ENCODE measurements at regions not wholly inside any gene's neighbourhood (a gene's known extent, or its start where the extent isn't known, plus 50 kb on each side); places are given as distances from the start of the nearest gene placed in this dataset.

DNA sequence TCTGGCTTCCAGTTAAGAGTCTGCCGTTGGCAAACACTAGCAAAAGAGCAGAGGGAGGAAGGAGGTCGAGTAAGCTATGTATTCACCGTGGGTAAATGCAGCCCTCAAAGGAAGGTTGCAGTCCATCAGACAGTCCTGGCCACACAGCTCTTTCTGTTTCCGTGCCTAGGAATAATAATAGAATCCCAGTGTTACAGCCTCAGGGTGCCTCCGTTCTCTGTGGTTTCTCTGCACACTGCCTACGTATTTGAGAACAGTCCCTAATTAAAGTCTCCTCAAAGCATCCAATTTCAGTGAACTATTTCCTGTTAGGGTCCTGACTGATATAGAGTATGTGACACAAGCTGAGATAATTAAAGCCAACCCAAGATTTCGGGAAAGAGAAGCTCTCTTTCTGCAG, 176.7 kb downstream of the GPAM start:
- TF ChIP-seq POLR2A (IDR thresholded peaks at IDR 0.05; ENCODE audit: low read depth, low read length), result no peak
- no peak for TF ChIP-seq EZH2 (IDR thresholded peaks at IDR 0.05; ENCODE audit: borderline replicate concordance, low read depth, low read length, severe bottlenecking)
- no peak for TF ChIP-seq FOS (IDR thresholded peaks at IDR 0.05; ENCODE audit: borderline replicate concordance, insufficient read depth, low read length)
- TF ChIP-seq, protein P1, sequence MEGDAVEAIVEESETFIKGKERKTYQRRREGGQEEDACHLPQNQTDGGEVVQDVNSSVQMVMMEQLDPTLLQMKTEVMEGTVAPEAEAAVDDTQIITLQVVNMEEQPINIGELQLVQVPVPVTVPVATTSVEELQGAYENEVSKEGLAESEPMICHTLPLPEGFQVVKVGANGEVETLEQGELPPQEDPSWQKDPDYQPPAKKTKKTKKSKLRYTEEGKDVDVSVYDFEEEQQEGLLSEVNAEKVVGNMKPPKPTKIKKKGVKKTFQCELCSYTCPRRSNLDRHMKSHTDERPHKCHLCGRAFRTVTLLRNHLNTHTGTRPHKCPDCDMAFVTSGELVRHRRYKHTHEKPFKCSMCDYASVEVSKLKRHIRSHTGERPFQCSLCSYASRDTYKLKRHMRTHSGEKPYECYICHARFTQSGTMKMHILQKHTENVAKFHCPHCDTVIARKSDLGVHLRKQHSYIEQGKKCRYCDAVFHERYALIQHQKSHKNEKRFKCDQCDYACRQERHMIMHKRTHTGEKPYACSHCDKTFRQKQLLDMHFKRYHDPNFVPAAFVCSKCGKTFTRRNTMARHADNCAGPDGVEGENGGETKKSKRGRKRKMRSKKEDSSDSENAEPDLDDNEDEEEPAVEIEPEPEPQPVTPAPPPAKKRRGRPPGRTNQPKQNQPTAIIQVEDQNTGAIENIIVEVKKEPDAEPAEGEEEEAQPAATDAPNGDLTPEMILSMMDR (IDR thresholded peaks at IDR 0.05; ENCODE audit: extremely low read depth in 1 of 2, insufficient read depth in 1 of 2, low read depth in 1 of 2, low read length in 2 of 2), result no peak
- TF ChIP-seq, protein P2, sequence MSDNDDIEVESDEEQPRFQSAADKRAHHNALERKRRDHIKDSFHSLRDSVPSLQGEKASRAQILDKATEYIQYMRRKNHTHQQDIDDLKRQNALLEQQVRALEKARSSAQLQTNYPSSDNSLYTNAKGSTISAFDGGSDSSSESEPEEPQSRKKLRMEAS (IDR thresholded peaks at IDR 0.05; ENCODE audit: insufficient read depth, insufficient read length), result no peak
- TF ChIP-seq JUN (IDR thresholded peaks at IDR 0.05; ENCODE audit: borderline replicate concordance, insufficient read depth, insufficient read length, low read depth), result no peak
- TF ChIP-seq POLR2AphosphoS5 (IDR thresholded peaks at IDR 0.05; ENCODE audit: insufficient read depth, low read depth, low read length), result no peak
- no peak for TF ChIP-seq MYC (IDR thresholded peaks at IDR 0.05; ENCODE audit: low read depth, low read length)

Data from endothelial cell of umbilical vein (primary cell).